Osteoblast (primary cell): ENCODE measurements at regions not wholly inside any gene's neighbourhood (a gene's known extent, or its start where the extent isn't known, plus 50 kb on each side); places are given as distances from the start of the nearest gene placed in this dataset.

ENCODE experiments used
- DNase-seq: peaks from one replicate; pipeline ENCODE4 v3.0.0; 2011; ENCODE audit warnings: low spot score, mixed read lengths; ENCODE audit not compliant: insufficient read length; ENCODE audit errors: missing footprints
- H2AFZ ChIP-seq: 2 replicates; pipeline ENCODE4 v1.6.0; 2011; ENCODE audit warnings: mild to moderate bottlenecking, low read length
- H3K27ac ChIP-seq: 2 replicates; pipeline ENCODE4 v1.5.1; 2011; ENCODE audit warnings: mild to moderate bottlenecking, low read depth, low read length, moderate library complexity
- H3K27me3 ChIP-seq: 2 replicates; pipeline ENCODE4 v1.6.0; 2012; ENCODE audit warnings: mild to moderate bottlenecking, control low read depth, inconsistent platforms, low read length, moderate library complexity; ENCODE audit not compliant: insufficient read depth
- H3K36me3 ChIP-seq: 2 replicates; pipeline ENCODE4 v1.5.1; 2011; ENCODE audit warnings: mild to moderate bottlenecking, low read length, control low read depth, moderate library complexity; ENCODE audit not compliant: insufficient read depth
- H3K4me1 ChIP-seq: 2 replicates; pipeline ENCODE4 v1.5.1; 2011; ENCODE audit warnings: mild to moderate bottlenecking, low read length, control low read depth, moderate library complexity; ENCODE audit not compliant: insufficient read depth
- H3K4me2 ChIP-seq: 2 replicates; pipeline ENCODE4 v1.6.0; 2011; ENCODE audit warnings: mild to moderate bottlenecking, low read length; ENCODE audit not compliant: insufficient read depth
- H3K4me3 ChIP-seq: fragments of 200-600 bp; sonication (generic); 3 replicates; pipeline ENCODE4 v1.5.1; 2012; ENCODE audit warnings: mild to moderate bottlenecking, low read length, inconsistent platforms; ENCODE audit not compliant: insufficient read depth
- H3K79me2 ChIP-seq: 2 replicates; pipeline ENCODE4 v1.6.0; 2012; ENCODE audit warnings: mild to moderate bottlenecking, low read length, control low read depth, inconsistent platforms; ENCODE audit not compliant: insufficient read depth
- H3K9me3 ChIP-seq: 2 replicates; pipeline ENCODE4 v1.5.1; 2011; ENCODE audit warnings: low read depth, low read length, control low read depth
- H4K20me1 ChIP-seq: 2 replicates; pipeline ENCODE4 v1.6.0; 2012; ENCODE audit warnings: mild to moderate bottlenecking, low read length, control low read depth; ENCODE audit not compliant: insufficient read depth
- CTCF ChIP-seq: IDR thresholded peaks from 2 replicates; pipeline ENCODE4 v1.5.1; 2011; ENCODE audit warnings: mild to moderate bottlenecking, low read depth, low read length, moderate library complexity; ENCODE audit errors: extremely low read depth

GRCh38 chr9:79428422-79428821 is 143.3 kb upstream of the TLE4 start:
- no peak for TF ChIP-seq CTCF
- no peak overlapping the region for H2AFZ ChIP-seq
- DNase-seq: no peak
- no peaks in the 10 kb centered on the region for H3K27me3 ChIP-seq
- no peak overlapping the region for H3K27ac ChIP-seq
- no peaks in the 10 kb centered on the region for H3K36me3 ChIP-seq
- no peak overlapping the region for H3K4me3 ChIP-seq
- no peaks in the 10 kb centered on the region for H3K79me2 ChIP-seq
- no peaks in the 10 kb centered on the region for H3K9me3 ChIP-seq
- no peaks in the 10 kb centered on the region for H4K20me1 ChIP-seq
- no peaks in the 10 kb centered on the region for H3K4me1 ChIP-seq
- H3K4me2 ChIP-seq: no peak overlapping the region

GRCh38 chr9:79430619-79431018 is 141.1 kb upstream of the TLE4 start:
- Histone ChIP-seq H2AFZ (no peak overlapping the region), H3K9me3 (no peaks in the 10 kb centered on the region), H3K27ac (no peak overlapping the region), H3K4me3 (no peak overlapping the region), H3K4me2 (no peak overlapping the region), H3K36me3 (no peaks in the 10 kb centered on the region), H3K79me2 (no peaks in the 10 kb centered on the region), H4K20me1 (no peaks in the 10 kb centered on the region), H3K4me1 (no peaks in the 10 kb centered on the region), H3K27me3 (no peaks in the 10 kb centered on the region)
- TF ChIP-seq CTCF: no peak
- no peak for DNase-seq

GRCh38 chr9:79431019-79431679 is 140.6 kb upstream of the TLE4 start:
- TF ChIP-seq CTCF: no peak
- H3K4me1 ChIP-seq: no peaks in the 10 kb centered on the region
- no peaks in the 10 kb centered on the region for H3K27me3 ChIP-seq
- no peaks in the 10 kb centered on the region for H4K20me1 ChIP-seq
- H3K4me3 ChIP-seq: no peak overlapping the region
- H3K27ac ChIP-seq: no peak overlapping the region
- no peak overlapping the region for H3K4me2 ChIP-seq
- no peaks in the 10 kb centered on the region for H3K36me3 ChIP-seq
- no peak overlapping the region for H2AFZ ChIP-seq
- DNase-seq: no peak
- no peaks in the 10 kb centered on the region for H3K9me3 ChIP-seq
- H3K79me2 ChIP-seq: no peaks in the 10 kb centered on the region

GRCh38 chr9:79432485-79432884 is 139.3 kb upstream of the TLE4 start:
- DNase-seq: no peak
- no peak for TF ChIP-seq CTCF
- no peaks in the 10 kb centered on the region for H4K20me1 ChIP-seq
- H2AFZ ChIP-seq: no peak overlapping the region
- H3K9me3 ChIP-seq: no peaks in the 10 kb centered on the region
- H3K4me3 ChIP-seq: no peak overlapping the region
- H3K79me2 ChIP-seq: no peaks in the 10 kb centered on the region
- no peak overlapping the region for H3K4me2 ChIP-seq
- no peaks in the 10 kb centered on the region for H3K27me3 ChIP-seq
- H3K27ac ChIP-seq: no peak overlapping the region
- no peaks in the 10 kb centered on the region for H3K36me3 ChIP-seq
- H3K4me1 ChIP-seq: no peaks in the 10 kb centered on the region
